PC-9 (cell line): ENCODE measurements at regions not wholly inside any gene's neighbourhood (a gene's known extent, or its start where the extent isn't known, plus 50 kb on each side); places are given as distances from the start of the nearest gene placed in this dataset.
"Not testable (repeated sequence)": the region's sequence is repeated elsewhere in the genome, so short reads cannot be mapped to it uniquely, and the experiment has no call there.

Experiments
- EZH2 ChIP-seq: fragments of 200-600 bp; sonication (generic); IDR thresholded peaks from 2 replicates; pipeline ENCODE4 v1.8.0; 2017; ENCODE audit warnings: antibody characterized with exemption, low read depth
- TF ChIP-seq, protein P1 (sequence below): fragments of 200-600 bp; sonication (generic); conservative IDR thresholded peaks from 2 replicates; pipeline ENCODE4 v1.6.1; 2017; ENCODE audit warnings: mixed run types, antibody characterized with exemption, mild to moderate bottlenecking, moderate library complexity

DNA sequence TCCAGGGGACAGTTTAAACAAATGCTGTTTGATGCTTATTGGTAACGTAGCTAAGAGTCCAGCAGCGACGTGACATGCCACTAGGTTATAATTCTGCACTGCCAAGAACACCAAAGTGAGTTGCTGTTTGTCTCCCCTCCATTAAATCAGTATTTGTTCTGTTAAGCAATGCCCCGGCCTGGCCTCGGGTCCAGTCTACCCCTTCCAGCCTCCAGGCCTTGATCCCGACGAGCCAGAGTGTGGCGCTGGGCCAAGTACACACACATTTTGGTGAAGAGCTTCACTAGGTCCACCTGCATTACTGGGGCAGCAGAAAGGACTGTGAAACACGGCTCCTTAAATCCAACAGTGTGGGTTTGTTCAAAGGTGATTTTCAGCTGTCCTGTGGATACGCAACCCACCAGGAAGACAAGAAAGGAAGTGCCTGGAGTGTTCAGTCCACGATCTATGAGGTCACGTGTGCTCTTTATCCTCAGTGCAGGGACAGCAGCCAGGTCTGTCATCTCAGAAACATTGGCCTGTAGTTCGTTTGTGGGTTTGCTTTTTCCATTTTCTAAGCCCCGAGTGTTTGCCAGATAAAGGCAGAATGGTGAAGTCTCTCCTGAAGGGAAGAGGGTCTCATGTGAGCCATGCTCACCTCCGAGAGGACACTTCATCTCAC lies 58.7 kb upstream of the GPR31 start:
- TF ChIP-seq, protein P1, sequence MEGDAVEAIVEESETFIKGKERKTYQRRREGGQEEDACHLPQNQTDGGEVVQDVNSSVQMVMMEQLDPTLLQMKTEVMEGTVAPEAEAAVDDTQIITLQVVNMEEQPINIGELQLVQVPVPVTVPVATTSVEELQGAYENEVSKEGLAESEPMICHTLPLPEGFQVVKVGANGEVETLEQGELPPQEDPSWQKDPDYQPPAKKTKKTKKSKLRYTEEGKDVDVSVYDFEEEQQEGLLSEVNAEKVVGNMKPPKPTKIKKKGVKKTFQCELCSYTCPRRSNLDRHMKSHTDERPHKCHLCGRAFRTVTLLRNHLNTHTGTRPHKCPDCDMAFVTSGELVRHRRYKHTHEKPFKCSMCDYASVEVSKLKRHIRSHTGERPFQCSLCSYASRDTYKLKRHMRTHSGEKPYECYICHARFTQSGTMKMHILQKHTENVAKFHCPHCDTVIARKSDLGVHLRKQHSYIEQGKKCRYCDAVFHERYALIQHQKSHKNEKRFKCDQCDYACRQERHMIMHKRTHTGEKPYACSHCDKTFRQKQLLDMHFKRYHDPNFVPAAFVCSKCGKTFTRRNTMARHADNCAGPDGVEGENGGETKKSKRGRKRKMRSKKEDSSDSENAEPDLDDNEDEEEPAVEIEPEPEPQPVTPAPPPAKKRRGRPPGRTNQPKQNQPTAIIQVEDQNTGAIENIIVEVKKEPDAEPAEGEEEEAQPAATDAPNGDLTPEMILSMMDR: not testable (repeated sequence)
- not testable (repeated sequence) for TF ChIP-seq EZH2
